GM20000 (cell line): ENCODE measurements at regions not wholly inside any gene's neighbourhood (a gene's known extent, or its start where the extent isn't known, plus 50 kb on each side); places are given as distances from the start of the nearest gene placed in this dataset.

ENCODE experiments used
- DNase-seq: peaks from one replicate; pipeline ENCODE4 v3.0.0; 2012; ENCODE audit warnings: low spot score
- TF ChIP-seq, protein P1 (sequence below): IDR thresholded peaks from 2 replicates; pipeline ENCODE4 v1.5.1; 2012; ENCODE audit warnings: mild to moderate bottlenecking, control low read depth; ENCODE audit errors: extremely low read depth, missing control alignments

DNA sequence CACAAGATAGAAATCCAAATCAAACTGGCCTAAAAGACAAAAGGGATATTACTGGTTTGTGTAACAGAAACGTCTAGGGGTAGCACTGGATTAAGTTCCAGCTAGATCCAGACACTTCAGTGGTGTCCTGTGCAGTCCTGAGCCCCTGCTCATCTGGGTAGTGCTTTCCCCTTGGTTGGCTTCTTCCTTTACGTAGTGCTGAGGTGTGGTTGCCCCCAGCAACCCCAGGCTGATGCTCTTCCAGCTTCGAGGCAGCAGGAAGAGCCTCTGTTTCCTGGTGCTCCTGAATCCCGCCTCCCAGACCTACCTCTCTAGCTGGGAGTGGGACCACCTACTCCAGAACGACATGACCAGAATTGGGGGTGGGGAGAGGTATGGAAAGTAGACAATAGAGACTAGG, 166.1 kb upstream of the ADRA1B start:
- no peak for DNase-seq
- TF ChIP-seq, protein P1, sequence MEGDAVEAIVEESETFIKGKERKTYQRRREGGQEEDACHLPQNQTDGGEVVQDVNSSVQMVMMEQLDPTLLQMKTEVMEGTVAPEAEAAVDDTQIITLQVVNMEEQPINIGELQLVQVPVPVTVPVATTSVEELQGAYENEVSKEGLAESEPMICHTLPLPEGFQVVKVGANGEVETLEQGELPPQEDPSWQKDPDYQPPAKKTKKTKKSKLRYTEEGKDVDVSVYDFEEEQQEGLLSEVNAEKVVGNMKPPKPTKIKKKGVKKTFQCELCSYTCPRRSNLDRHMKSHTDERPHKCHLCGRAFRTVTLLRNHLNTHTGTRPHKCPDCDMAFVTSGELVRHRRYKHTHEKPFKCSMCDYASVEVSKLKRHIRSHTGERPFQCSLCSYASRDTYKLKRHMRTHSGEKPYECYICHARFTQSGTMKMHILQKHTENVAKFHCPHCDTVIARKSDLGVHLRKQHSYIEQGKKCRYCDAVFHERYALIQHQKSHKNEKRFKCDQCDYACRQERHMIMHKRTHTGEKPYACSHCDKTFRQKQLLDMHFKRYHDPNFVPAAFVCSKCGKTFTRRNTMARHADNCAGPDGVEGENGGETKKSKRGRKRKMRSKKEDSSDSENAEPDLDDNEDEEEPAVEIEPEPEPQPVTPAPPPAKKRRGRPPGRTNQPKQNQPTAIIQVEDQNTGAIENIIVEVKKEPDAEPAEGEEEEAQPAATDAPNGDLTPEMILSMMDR = no peak

DNA sequence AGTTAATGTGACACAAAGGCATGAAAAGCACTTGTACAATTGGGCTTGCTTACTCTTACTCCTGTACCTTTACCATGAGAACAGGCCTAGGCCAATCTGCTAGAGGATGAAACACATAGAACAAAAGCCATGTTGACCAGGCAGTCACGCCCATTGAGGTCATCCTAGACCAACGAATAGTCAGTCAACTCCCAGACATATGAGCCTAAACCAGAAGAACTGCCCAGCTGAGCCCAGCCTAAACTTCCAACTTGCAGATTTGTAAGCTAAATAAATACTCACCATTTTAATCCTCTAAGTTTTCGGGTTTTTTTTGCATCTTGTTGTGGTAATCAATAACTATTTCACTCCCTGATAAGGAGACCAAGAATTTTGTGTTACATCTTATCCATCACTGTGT, 164.8 kb upstream of the ADRA1B start:
- DNase-seq = no peak
- TF ChIP-seq, protein P1 = no peak

DNA sequence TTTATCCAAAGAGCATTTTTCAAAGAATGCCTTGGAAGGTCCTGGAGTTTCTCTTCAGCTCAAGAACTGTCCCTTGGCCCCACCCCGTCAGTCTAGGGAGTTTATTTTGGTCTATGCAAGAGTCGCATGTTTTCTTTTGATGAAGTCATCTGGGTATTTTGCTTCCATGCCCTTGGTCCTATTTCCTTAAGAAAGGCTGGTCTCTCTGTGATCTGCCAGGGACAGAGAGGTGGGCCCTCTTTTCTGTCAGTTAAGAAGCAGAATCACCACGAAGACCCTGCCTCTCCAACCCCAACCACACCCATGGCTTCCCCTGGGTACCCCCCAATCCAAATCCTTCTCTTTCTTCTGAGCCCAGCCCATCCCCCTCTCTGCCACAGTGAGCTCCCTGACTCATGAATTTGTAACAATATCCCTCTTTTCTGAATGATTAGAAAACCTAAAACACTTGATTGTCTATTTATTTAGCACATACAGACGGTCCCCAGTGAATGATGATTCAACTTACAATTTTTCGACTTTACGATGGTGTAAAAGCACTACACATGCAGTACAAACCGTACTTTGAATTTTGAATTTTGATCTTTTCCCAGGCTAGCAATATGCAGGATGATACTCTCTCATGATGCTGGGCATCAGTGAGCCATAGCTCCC, 163.5 kb upstream of the ADRA1B start:
- TF ChIP-seq, protein P1 = no peak
- DNase-seq = no peak

DNA sequence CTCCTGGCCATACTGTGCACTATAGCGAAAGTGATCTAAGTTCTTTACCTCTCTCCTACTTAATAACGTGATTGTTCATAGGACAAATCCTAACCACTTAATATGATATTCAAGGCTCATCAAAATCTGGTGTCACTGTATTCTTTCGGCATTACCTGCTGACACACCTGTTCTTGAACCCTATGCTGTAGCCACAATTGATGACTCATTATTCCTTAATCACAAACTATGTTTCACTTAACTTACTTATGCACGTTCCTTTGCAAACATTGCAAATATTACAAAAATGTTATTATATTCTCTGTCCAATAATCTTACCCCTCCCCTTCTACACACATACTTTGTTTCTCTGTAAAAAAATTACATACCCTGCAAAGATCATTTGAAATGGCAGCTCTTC, 158.1 kb upstream of the ADRA1B start:
- no peak for DNase-seq
- TF ChIP-seq, protein P1 = no peak

DNA sequence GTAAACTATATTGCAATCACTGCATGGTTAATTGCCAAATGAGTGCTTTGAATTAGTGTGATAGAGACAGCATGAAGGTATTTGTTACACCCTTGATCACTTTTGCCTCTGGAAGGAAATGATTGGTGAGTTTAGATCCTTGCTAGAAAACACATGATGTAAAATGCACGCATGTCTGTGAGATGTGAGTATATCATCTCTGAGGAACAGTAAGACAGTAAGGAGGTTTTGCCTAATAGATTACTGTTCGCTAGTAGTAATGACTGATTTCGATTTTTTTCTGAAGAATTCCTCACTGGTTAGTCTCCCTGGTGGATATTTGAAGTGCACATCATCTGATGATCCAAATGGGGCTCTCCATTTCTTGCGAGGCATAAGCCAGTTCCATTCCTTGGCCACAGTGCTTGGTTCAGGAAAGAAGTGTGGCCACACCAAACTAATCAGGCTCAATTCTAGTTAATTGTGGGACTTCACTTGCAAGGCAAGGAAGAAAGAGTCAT, 156.4 kb upstream of the ADRA1B start:
- TF ChIP-seq, protein P1 = no peak
- no peak for DNase-seq

DNA sequence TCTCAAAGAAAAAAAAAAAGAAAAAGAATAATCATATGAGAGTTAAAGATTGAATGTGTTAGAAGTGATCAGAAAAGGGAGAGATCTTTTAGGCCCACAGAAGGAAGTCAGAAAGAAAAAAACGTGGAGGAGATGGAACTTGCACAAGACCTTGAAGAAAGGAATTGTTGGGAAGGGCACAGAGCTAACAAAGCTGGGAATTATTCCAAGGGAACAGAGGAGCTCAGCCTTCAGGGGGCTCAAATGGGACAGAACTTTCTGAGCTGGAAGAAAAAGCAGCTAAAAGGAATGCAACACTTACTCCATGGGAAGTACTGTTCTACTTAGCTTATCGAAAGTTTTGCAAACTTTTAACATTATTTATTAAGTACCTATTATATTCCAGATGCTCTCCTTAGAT, 153.4 kb upstream of the ADRA1B start:
- DNase-seq = no peak
- TF ChIP-seq, protein P1 = no peak

DNA sequence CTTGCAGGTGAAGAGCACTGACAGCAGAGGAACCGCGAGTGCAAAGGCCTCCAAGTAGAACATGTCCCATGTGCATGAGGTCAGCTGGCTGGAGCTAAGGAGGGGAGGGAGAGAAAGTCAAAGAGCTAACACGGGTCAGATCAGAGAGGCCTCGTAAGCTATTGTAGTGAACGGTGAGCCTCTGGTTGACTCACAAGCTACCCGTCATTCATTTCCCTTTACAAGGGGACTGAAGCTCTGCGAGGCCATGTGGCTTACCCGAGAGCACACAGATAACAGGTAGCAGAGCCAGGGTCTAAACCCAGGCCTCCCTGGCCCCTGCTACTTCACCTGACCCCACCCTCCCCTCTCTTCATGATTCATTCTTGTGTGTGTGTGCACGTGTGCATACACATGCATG, 152.7 kb upstream of the ADRA1B start:
- DNase-seq = no peak
- TF ChIP-seq, protein P1 = no peak
